Hippocampal formation (tissue), 2 donors: ENCODE measurements at regions not wholly inside any gene's neighbourhood (a gene's known extent, or its start where the extent isn't known, plus 50 kb on each side); places are given as distances from the start of the nearest gene placed in this dataset.
"Not testable (repeated sequence)": the region's sequence is repeated elsewhere in the genome, so short reads cannot be mapped to it uniquely, and the experiment has no call there.

Experiments used
- DNase-seq, 2 donors: peaks; one replicate each; lab custom pipeline; 2025; lab: John Stamatoyannopoulos, UW

GRCh38 chr2:11877764-11878163, 131.3 kb downstream of the LPIN1 start:
- DNase-seq: no peak

GRCh38 chr2:11885253-11885652, 138.8 kb downstream of the LPIN1 start:
- DNase-seq: not testable (repeated sequence)

DNA sequence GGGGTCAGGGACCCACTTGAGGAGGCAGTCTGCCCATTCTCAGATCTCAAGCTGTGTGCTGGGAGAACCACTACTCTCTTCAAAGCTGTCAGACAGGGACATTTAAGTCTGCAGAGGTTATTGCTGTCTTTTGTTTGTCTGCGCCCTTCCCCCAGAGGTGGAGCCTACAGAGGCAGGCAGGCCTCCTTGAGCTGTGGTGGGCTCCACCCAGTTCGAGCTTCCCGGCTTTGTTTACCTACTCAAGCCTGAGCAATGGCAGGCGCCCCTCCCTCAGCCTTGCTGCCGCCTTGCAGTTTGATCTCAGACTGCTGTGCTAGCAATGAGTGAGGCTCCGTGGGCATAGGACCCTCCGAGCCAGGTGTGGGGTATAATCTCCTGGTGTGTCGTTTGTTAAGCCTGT, 140.5 kb downstream of the LPIN1 start:
- DNase-seq: not testable (repeated sequence)

DNA sequence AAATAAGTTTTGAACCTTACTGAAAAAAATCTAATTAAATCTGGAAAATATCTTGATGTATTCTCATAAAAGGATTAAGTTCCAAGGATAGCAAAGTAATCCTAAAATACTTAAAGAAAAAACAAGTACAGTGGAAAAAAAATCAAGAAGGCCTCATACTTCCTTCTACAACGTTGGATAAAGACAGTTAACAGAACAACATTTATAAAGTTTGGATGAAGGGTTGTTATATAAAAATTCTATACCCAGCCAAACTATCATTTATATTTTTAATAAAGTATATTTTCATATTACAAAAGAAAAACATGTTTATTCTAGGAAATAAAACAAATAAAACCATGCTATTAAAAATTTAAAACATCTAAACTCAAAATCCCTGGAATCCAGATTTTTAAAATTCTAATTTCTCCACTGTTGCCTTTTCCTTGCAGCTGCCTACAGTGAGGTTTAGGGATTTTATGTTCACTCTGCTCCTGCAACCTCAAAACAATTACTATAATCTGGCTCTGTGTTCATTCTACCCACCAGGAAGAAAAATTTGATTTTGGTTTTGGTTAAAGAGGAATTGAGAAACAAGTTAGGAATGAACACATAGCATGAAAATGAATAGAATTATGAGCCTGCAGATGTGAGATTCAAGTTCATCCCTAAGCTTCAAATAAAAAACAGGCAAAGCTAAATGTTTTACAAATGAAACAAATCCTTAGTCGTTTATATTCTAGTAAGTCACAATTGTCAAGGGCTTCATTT, 142.8 kb downstream of the LPIN1 start:
- no peak for DNase-seq

GRCh38 chr2:11889854-11890253, 143.4 kb downstream of the LPIN1 start:
- no peak for DNase-seq

DNA sequence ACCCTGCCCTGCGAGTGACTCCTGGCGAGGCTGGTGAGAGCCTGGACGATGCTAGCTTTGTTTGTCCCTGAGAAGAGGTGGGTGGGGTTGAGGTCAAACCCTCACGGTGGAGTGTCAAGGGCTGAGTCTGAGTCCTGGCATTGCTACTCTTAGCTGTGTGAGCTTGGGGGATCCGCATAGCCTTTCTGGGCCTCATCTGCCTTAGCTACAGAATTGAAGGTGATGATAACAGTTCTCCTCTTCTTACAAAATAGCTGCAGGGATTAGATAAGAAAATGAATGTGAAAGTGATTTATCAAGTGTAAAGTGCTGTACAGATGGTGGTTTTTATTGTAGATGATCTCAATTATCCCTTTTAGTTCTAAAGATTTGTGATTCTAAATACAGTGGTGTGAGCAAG, 144.6 kb downstream of the LPIN1 start:
- no peak for DNase-seq

GRCh38 chr2:11891671-11892440, 145.4 kb downstream of the LPIN1 start:
- no peak for DNase-seq

DNA sequence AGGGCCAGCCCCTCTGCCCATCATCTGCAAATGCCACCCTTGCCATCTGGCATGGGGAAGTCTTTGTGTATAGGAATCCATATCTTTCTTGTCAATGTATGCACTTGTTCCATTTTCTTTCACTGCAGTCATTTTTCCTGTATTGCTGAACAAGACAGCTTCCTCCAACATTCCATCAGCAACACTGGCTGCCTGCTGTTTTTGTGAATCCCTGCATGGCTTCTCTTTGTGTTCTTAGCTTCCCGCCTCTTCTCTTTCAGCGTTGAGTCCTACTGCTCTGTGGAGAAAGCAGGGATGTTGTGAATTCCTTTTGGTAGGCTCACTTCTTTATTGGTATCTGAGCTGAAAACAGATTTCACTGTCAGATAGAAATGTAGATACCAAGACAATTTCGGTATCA, 150.0 kb downstream of the LPIN1 start:
- no peak for DNase-seq

DNA sequence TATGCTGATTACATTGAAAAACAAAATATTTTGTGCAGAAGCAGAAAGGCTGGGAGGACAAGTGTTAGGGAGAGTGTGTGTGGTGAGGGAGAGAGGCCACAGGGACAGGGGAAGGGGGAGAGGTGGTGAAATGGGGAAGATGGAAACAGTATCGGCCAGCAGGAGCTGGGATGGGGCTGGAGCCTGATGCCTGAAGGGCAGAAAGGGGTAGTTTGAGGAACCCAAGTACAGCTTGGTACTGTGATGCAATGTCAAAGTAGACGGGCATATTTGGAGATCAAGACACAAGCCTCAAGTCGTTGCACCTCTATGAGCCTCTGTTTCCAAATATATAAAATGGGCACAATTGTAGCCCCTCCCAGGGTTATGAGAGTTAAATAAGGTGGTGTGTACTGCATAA, 152.1 kb downstream of the LPIN1 start:
- no peak for DNase-seq

DNA sequence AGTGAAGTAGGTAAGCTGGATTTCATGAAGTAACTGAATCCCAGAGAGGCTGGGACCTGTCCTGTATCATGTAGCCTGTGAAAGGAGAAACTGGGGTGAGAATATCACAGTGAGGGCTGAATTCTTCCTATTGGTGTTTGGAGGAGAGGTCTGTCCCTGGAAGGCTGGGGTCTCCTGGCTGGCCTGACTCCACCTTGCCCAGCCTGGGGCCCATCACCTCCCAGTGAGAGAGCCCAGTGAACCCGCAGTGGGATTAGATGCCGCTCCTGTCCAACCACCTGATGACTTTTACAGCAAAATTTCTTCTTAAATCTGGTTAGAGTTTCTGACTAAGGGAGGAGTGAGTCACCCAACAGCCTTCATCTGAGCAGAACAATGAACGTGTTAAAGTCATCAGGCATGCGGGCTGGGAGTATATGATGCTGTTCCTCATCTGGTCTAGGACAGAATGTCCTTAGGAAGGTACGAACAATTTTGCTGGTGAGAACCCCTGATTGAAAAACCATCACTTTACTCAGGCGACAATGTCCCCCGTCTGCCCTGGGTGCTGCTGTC, 152.9 kb downstream of the LPIN1 start:
- DNase-seq: no peak

DNA sequence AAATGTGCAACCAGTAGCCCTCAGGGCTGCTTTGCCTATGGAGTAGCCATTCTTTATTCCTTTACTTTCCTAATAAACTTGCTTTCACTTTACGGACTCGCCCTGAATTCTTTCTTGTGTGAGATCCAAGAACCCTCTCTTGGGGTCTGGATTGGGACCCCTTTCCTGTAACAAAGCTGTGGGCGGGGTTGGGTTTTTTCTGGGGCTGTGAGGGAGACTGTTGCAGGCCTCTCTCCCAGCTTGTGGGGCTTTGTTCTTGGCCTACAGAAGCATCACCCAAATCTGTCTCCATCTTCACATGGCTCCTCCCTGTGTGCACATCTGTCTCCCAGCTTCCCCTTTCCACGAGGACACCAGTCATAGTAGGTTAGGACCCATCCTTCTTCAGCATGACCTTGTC, 154.5 kb downstream of the LPIN1 start:
- not testable (repeated sequence) for DNase-seq

DNA sequence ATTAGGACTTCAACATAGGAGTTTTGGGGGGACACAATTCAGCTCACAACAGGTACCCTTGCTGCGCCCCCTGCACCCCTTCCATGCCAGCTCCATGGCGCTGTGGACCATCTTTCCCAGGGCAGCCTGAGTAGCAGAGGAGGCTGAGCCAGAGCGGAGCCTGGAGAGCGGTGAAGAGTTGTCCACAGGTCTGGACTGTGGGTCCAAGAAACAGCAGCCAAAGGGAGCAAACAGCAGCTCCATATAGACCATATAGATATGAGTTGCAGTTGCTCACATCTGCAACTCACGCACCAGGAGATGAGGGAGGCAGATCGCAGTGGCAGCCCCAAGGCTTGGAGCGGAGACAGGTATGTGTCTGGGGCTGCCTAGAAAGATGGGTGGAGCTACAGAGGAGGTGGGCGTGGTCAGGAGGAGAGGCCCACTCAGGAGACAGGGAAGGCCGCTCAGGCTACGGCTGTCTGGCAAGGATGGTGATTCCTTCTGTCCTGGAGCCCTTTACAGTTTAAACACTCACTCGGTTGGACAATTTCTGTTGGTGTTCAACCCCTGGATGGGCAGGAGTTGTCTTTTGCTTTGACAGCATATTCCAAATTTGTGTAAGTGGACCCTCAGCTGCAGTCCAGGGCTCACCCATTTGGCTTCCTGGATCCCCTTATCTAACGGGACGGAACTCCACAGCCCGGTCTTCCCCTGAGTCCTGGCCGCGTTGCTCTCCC, 155.1 kb downstream of the LPIN1 start:
- no peak for DNase-seq

DNA sequence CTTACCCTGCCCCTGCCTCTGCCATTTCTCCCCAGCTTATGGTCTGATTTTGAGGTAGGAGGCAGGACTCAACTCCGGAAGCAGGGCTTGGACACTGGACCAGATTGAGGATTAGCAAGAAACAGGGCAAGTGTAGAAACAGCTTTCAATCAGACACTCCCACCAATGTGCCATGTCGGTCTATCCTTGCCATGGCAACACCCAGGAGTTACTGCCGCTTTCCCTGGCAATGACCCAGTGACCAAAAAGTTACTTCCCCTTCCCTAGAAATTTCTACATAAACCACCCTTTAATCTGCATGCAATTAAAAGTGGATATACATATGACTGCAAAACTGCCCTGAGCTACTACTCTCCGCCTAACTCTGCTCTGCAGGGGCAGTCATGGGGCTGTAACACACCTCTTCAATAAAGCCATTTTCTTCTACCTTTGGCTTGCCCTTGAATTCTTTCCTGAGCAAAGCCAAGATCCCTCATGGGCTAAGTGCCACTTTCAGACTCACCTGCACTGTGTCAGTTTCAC, 156.7 kb downstream of the LPIN1 start:
- DNase-seq: no peak

DNA sequence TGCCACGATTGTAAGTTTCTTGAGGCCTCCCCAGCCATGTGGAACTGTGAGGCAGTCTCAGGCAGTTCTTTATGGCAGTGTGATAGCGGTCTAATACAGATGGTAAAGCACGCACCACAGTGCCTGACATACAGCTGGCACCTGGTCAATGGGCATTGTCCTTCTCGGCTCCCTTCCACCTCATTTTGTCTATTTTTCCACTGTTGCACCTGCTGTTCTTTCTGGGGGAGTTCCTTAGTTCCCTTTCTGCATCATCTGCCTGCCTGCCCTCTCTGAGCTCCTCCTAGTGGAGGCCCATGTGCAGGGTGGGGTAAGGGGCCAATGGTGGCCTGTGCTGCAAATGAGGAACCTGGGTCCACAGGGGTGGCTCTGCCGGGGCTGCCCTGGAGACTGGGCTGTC, 157.6 kb downstream of the LPIN1 start:
- DNase-seq: no peak

GRCh38 chr2:11904941-11905340, 158.5 kb downstream of the LPIN1 start:
- no peak for DNase-seq

DNA sequence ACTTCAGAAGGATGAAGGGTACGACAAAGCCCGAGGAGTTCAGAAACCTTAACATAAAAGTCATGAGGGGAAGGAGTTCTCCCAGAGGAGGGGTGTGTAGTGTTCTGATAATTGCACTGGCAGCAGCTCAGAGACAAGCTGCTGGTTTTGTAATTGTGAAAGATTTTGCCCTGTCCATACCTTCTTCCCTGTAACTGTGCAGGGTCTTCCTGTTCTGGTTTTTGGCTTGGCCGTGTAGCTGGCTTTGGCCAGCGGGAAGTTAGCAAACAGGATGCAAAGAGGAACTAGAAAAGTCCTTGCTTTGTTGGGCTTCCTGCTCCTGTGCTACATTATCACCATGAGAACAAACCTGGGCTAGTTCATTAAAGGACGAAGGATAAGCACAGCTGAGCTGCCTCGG, 160.8 kb downstream of the LPIN1 start:
- no peak for DNase-seq

GRCh38 chr2:11910971-11911370, 164.5 kb downstream of the LPIN1 start:
- DNase-seq: no peak

DNA sequence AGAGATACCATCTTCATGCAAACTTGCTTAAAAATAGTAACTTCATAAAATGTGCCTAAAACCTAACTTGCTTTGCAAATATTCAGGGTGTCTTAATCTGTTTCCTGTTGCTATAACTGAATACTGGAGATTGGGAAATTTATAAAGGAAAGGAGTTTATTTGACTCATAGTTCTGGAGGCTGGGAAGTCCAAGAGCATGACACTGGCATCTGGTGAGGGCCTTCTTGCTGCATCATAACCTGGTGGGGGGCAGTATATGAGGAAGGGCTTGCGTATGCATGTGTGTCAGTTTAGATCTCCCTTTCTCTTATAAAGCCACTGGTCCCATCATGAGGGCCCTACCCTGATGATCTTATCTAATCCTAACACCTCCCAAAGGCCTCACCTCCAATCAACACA, 166.5 kb downstream of the LPIN1 start:
- DNase-seq: no peak

DNA sequence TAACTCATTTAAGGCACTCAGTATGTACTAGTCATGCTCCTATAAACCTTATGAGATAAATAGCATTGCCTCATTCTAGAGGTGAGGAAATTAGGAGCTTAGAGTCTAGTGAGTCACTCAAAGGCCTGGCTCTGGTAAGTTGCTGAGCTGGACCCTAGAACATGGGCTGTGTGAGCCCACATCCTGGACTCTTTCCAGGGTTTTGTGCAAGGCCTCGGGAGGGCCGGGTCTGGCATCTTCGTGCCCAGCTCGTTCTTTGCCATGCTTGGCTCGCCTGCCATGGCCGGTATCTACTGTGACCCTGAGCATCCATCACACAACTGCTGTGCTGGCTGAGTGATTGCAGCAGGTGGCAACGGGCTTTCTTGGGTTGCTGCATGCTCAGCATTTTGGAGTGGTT, 168.0 kb downstream of the LPIN1 start:
- no peak for DNase-seq

- no peak for DNase-seq
Observed at GRCh38 chr2:11915650-11916049, 169.2 kb downstream of the LPIN1 start.

GRCh38 chr2:11919953-11920352, 173.5 kb downstream of the LPIN1 start:
- no peak for DNase-seq

DNA sequence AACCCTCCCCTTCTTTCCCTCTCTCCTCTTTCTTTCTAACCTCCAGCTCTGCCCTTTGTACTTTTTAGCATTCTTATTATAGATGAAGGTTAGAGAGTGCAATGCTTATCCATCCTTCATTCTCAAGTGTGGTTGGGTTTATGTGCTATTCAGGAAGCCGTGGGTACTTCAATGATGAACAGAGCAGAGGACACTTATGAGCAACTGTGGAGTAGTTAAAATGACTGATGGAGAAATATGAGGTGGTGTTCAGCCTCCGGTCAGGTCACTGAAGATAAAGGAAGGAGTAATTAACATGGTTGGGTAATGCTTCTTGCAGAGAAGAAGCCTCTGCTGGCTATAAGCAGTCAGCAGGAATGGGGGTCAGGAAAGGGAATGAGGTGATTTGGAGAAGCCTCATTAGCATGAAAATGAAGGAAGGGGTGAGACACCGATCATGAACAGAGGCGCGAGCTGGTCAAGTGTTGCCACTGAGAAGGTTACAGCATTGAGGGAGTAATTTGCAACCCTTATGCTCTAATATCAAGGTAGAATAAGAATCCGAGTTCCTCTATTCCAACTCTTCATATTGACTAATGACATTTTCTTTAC, 174.7 kb downstream of the LPIN1 start:
- DNase-seq: no peak
